Stomach (tissue), 8 donors: ENCODE measurements at regions not wholly inside any gene's neighbourhood (a gene's known extent, or its start where the extent isn't known, plus 50 kb on each side); places are given as distances from the start of the nearest gene placed in this dataset.
"Not testable (repeated sequence)": the region's sequence is repeated elsewhere in the genome, so short reads cannot be mapped to it uniquely, and the experiment has no call there.

Experiments
- DNase-seq, 2 donors: peaks; one replicate each; pipeline versions ENCODE4 v3.0.0 to v3.0.0-alpha.2; 2013 to 2019
- H3K27ac ChIP-seq, 5 donors: fragments of 200-600 bp in 4 of 5; sonication (generic) in 4 of 5; one replicate each; pipeline ENCODE4 v1.5.1; 2013 to 2019; ENCODE audit warnings: mild to moderate bottlenecking in 1 of 5, moderate library complexity in 1 of 5
- H3K27me3 ChIP-seq, 3 donors: fragments of 200-600 bp; sonication (generic); one replicate each; pipeline ENCODE4 v1.5.1; 2017 to 2019; ENCODE audit warnings: mixed run types in 1 of 3
- H3K36me3 ChIP-seq, 4 donors: fragments of 200-600 bp; sonication (generic); 1 replicate in 3 of 4; 2 replicates in 1 of 4; pipeline ENCODE4 v1.5.1; 2016 to 2019
- H3K4me1 ChIP-seq, 4 donors: fragments of 200-600 bp; sonication (generic); one replicate each; pipeline ENCODE4 v1.5.1; 2016 to 2019
- H3K4me3 ChIP-seq, 4 donors: fragments of 200-600 bp; sonication (generic) in 3 of 4; one replicate each; pipeline ENCODE4 v1.5.1; 2016 to 2019; ENCODE audit warnings: mild to moderate bottlenecking in 1 of 4
- H3K9me3 ChIP-seq, 4 donors: fragments of 200-600 bp; sonication (generic); one replicate each; pipeline ENCODE4 v1.5.1; 2016 to 2019
- CTCF ChIP-seq, 7 experiments: fragments of 450-650 bp in 4 of 7; fragments of 200-600 bp in 3 of 7; sonication (generic) in 3 of 7; IDR thresholded peaks; one replicate each; pipeline ENCODE4 v1.5.1; 2016 to 2019; ENCODE audit warnings: antibody characterized with exemption in 7 of 7, control low read depth in 2 of 7, mild to moderate bottlenecking in 1 of 7
- EP300 ChIP-seq: sonication (generic); formaldehyde crosslinking; IDR thresholded peaks from one replicate; pipeline ENCODE4 v1.6.1; 2017; ENCODE audit warnings: antibody characterized with exemption
- POLR2A ChIP-seq, 4 donors: fragments of 450-650 bp; IDR thresholded peaks; one replicate each; pipeline ENCODE4 v1.6.1; 2016; ENCODE audit warnings: antibody characterized with exemption in 4 of 4, control low read depth in 2 of 4, mild to moderate bottlenecking in 1 of 4, moderate library complexity in 1 of 4
- POLR2AphosphoS5 ChIP-seq, 3 donors: sonication (generic); formaldehyde crosslinking; IDR thresholded peaks; one replicate each; pipeline ENCODE4 v1.6.1; 2016; ENCODE audit warnings: antibody characterized with exemption in 3 of 3
- WGBS, 5 donors: extraction: QIAGEN DNeasy Blood & Tissue Kit in 3 of 5; methylation state at CpG; one replicate each; pipeline versions ENCODE4 v1.1.5 to v1.1.7; 2013 to 2018; 5-methylcytosine and 5-hydroxymethylcytosine counted together
- intact Hi-C: fragments of 100-400 bp; cut with DNase I; formaldehyde crosslinking; loops from one replicate; pipeline ENCODE4 v1.15.1; 2023; ENCODE audit warnings: low total_unique reads
- donor health status: healthy with polysubstance abuse.
- donor health status: Bipolar disorder and iron deficiency.
- donor health status: healthy.

- TF ChIP-seq EP300 (no peak), POLR2AphosphoS5 (IDR thresholded peaks at IDR 0.05) (no peak), POLR2A (IDR thresholded peaks at IDR 0.05) (no peak), CTCF (IDR thresholded peaks at IDR 0.05) (no peak)
- Histone ChIP-seq H3K4me3 (no peak overlapping the region), H3K27me3 (no peaks in the 10 kb centered on the region), H3K4me1 (no peaks in the 10 kb centered on the region), H3K27ac (no peak overlapping the region), H3K36me3 (no peaks in the 10 kb centered on the region), H3K9me3 (peaks cover 0 to 12% (median 8%) of the 10 kb centered on the region in 4 donors)
- intact Hi-C loops = no loop called here
- peak in 1 of 2 donors; percentile 6 for DNase-seq
- 49 to 67% (median 57%) methylated on average over 3 of the region's 3 CpGs for WGBS, 5 donors
Observed at GRCh38 chr2:35963824-35964223, 391.8 kb upstream of the CRIM1 start.

- Histone ChIP-seq H3K9me3 (peaks cover 0 to 12% (median 8%) of the 10 kb centered on the region in 4 donors), H3K27ac (no peak overlapping the region), H3K4me1 (no peaks in the 10 kb centered on the region), H3K36me3 (no peaks in the 10 kb centered on the region), H3K27me3 (no peaks in the 10 kb centered on the region), H3K4me3 (no peak overlapping the region)
- intact Hi-C loops = no loop called here
- WGBS, 5 donors = 81 to 91% (median 85%) methylated on average over 2 of the region's 2 CpGs
- TF ChIP-seq POLR2A (IDR thresholded peaks at IDR 0.05) (no peak), EP300 (no peak), POLR2AphosphoS5 (IDR thresholded peaks at IDR 0.05) (no peak), CTCF (IDR thresholded peaks at IDR 0.05) (no peak)
- DNase-seq = no peak
Observed at GRCh38 chr2:35963357-35963756, 392.2 kb upstream of the CRIM1 start.

GRCh38 chr2:35962585-35963146 lies 392.9 kb upstream of the CRIM1 start:
- intact Hi-C loops = no loop called here
- Histone ChIP-seq H3K4me1 (no peaks in the 10 kb centered on the region), H3K27ac (no peak overlapping the region), H3K4me3 (no peak overlapping the region), H3K9me3 (peaks cover 0 to 12% (median 8%) of the 10 kb centered on the region in 4 donors), H3K36me3 (no peaks in the 10 kb centered on the region), H3K27me3 (no peaks in the 10 kb centered on the region)
- DNase-seq = no peak
- 75 to 82% (median 80%) methylated on average over 4 of the region's 4 CpGs for WGBS, 5 donors
- TF ChIP-seq EP300 (no peak), CTCF (IDR thresholded peaks at IDR 0.05) (no peak), POLR2AphosphoS5 (IDR thresholded peaks at IDR 0.05) (no peak), POLR2A (IDR thresholded peaks at IDR 0.05) (no peak)

- Histone ChIP-seq H3K27ac (no peak overlapping the region), H3K4me1 (no peaks in the 10 kb centered on the region), H3K27me3 (no peaks in the 10 kb centered on the region), H3K4me3 (no peak overlapping the region), H3K9me3 (peaks cover 0 to 12% (median 8%) of the 10 kb centered on the region in 4 donors), H3K36me3 (no peaks in the 10 kb centered on the region)
- intact Hi-C loops = no loop called here
- no peak for TF ChIP-seq POLR2A (IDR thresholded peaks at IDR 0.05)
- no peak for TF ChIP-seq EP300
- TF ChIP-seq POLR2AphosphoS5 (IDR thresholded peaks at IDR 0.05) = no peak
- TF ChIP-seq CTCF (IDR thresholded peaks at IDR 0.05) = no peak
- no peak for DNase-seq
- 81 to 92% (median 81%) methylated on average over 1 of the region's 1 CpG for WGBS, 5 donors
Observed at GRCh38 chr2:35960596-35960995, 395.0 kb upstream of the CRIM1 start.

- H3K27ac ChIP-seq, intact Hi-C loops, H3K27me3 ChIP-seq, DNase-seq, H3K4me1 ChIP-seq, H3K36me3 ChIP-seq, H3K4me3 ChIP-seq: not testable (repeated sequence)
- H3K9me3 ChIP-seq = peaks cover 0 to 12% (median 7%) of the 10 kb centered on the region in 4 donors
- 92 to 97% (median 96%) methylated on average over 10 of the region's 10 CpGs for WGBS, 5 donors
Observed at GRCh38 chr2:35957053-35957452, 398.5 kb upstream of the CRIM1 start.
